ENCODE measurements at regions not wholly inside any gene's neighbourhood (a gene's known extent, or its start where the extent isn't known, plus 50 kb on each side); places are given as distances from the start of the nearest gene placed in this dataset.

- TF ChIP-seq, protein P1, sequence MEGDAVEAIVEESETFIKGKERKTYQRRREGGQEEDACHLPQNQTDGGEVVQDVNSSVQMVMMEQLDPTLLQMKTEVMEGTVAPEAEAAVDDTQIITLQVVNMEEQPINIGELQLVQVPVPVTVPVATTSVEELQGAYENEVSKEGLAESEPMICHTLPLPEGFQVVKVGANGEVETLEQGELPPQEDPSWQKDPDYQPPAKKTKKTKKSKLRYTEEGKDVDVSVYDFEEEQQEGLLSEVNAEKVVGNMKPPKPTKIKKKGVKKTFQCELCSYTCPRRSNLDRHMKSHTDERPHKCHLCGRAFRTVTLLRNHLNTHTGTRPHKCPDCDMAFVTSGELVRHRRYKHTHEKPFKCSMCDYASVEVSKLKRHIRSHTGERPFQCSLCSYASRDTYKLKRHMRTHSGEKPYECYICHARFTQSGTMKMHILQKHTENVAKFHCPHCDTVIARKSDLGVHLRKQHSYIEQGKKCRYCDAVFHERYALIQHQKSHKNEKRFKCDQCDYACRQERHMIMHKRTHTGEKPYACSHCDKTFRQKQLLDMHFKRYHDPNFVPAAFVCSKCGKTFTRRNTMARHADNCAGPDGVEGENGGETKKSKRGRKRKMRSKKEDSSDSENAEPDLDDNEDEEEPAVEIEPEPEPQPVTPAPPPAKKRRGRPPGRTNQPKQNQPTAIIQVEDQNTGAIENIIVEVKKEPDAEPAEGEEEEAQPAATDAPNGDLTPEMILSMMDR (optimal IDR thresholded peaks at IDR 0.05 in 1 of 3, IDR thresholded peaks at IDR 0.05 in 1 of 3, conservative IDR thresholded peaks at IDR 0.05 in 1 of 3; ENCODE audit: extremely low read depth in 1 of 3, insufficient read depth in 2 of 3, low read length in 3 of 3), result no peak
- TF ChIP-seq EZH2 (IDR thresholded peaks at IDR 0.05; ENCODE audit: low read length), result no peak
Measured at GRCh38 chr3:153631102-153631501, 469.1 kb downstream of the RAP2B start.
